HG03342 (cell line): ENCODE measurements at regions not wholly inside any gene's neighbourhood (a gene's known extent, or its start where the extent isn't known, plus 50 kb on each side); places are given as distances from the start of the nearest gene placed in this dataset.

Experiments used
- ATAC-seq: cut with Tn5 transposase; IDR thresholded peaks from one replicate; pipeline ENCODE4 v1.9.1; 2021; ENCODE audit warnings: mild to moderate bottlenecking, moderate library complexity; ENCODE audit not compliant: unreplicated experiment

DNA sequence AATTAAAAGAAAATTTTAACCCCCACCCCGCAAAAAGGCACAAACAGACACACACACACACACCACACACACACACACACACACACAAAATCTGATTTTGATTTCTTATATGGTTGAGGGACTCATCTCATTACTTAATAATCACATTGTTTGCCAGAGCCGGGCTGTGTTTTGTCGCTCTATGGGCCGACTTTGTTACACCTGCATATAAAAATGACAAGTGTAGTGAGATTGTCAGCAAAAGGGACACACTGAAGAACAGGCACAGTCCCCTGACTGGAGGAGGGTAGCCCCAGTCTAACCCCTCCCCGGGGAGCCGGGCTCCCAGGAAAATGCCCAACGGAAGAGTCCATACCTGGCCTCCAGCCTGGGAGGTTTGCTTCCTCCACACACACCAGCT, 221.6 kb downstream of the ENGASE start:
- ATAC-seq = no peak

DNA sequence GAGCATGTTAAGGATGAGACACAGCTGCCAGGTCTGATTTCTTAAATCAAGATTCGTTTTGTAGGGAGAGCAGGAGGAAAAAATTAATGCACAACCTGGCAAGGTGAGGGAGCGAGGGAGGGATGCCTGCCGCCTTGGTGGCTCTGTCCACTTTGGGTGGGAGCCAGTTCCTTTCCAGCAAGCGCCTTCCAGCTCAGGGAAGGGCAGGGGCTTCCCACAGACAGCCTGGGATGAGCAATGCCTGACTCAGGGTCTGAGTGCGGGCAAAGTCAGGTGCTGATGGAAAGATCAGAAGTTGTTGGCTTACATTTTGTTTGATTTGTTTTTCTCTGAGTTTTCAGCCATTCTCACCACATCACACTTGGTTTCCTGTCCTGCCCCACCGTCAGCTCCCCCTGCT, 220.7 kb downstream of the ENGASE start:
- no peak for ATAC-seq

DNA sequence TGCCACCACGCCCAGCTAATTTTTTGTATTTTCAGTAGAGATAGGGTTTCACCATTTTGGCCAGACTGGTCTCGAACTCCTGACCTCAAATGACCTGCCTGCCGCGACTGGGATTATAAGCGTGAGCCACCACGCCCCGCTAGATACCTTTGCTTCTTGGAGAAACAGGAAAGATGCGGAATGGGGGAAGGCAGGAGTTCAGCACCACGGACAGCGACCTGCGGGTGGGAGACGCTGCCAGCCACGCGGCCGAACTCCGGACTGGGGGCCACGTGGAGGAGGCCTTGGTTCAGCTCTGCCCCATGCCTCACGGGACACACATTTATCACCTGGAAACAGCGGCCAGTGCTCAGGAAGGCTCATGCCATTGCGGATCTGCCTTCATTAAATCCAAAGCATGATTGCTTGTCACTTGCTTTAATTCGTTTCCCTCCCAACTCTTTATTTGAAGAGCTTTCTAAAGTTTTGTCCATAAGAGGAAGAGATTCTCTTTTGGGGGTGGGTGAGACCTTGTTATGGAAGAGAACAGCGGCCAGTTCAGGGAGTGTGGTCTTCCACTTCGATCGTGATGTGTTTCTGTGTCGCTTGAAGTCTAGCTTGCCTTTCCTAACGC, 219.9 kb downstream of the ENGASE start:
- no peak for ATAC-seq

DNA sequence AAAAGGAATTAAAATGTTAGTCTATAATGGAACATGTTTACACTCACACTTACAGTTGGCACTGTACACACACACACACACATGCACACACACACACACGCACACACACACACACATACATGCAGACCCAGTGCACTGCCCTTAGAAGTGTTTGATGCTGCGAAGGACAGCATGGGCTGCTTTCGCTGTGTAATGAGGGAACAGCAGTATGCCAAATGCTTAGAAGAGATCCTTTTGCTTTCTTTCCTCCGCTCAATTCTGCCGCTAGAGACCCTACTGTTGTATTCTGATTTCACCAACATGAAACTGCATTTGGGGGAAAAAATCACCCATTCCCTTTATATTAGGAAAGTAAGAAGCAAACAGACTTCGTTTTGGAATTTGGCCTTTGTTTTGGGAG, 217.9 kb downstream of the ENGASE start:
- ATAC-seq = no peak

DNA sequence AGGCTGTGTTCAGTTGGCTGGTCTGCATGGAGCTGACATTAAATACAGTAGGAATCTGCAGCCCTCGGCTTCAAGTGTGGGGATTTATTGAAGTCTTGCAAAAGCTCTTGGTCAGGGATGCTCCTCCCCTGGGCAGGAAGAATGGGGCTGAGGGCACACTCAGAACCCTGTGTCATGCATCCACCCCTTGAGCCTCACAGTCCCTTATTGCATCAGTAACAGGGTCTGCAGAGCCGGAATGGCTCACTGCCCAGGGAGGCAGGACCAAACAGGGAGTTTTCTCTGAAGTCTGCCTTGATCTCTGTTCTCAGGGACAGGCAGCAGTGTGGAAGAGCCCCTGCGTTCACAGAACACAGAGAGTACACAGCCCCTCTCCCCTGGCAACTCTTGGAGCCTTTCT, 216.8 kb downstream of the ENGASE start:
- ATAC-seq = no peak

DNA sequence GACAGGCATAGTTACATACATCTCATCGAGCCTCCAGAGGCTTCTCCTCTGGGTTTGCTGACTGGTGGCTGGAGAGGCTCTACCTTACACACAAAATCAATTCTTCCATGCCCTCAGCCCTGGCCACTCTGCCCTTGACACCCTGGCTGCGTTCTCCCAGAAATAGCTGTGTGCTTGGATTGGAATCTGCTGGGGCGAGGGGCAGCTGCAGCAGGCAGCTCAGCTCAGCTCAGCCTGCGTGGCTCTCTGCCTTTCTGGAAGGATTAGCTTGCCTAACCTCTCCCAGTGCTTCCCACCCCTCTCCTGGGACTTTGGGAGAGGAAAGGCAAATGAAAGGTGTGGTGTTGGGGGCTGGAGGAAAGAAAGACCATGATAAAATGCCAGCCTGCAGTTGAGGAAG, 216.1 kb downstream of the ENGASE start:
- no peak for ATAC-seq

DNA sequence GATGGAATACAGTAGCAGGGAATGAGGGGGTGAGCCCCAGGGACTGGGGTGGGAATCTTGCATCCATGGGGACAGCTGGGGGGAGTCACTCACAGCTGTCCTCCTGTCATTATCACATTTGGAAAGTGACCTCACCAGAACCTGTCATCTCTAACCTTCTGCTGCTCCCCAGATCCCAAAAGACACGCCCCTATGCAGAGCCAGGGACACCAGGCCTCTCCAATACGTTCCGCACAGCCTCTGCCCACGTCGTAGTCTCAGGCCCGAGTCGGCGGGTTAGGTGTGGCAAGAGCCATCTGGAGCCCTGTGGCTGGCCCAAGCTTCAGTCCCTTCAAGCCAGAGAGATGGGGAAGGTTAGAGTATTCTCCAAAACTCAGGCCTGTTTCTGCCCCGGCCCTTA, 214.3 kb downstream of the ENGASE start:
- ATAC-seq = no peak

DNA sequence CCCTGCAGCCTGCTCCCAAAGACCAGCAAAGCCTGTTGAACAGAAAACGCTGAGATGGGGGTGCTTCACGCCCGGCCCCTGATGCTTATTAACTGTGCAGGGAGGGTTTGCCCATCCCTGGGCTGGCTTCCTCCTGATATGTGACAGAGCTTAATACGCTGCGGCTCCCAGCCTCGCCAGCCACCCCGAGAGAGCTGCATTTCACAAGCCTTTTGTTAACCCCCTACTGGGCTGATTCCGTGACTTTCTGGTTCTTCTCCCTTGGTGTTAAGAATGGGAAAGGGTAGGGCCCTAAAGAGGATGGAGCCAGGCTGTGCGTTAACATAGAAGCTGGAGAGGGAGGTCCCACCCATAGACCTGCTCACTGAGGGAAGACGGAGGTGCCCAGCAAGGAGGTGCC, 211.8 kb downstream of the ENGASE start:
- no peak for ATAC-seq

DNA sequence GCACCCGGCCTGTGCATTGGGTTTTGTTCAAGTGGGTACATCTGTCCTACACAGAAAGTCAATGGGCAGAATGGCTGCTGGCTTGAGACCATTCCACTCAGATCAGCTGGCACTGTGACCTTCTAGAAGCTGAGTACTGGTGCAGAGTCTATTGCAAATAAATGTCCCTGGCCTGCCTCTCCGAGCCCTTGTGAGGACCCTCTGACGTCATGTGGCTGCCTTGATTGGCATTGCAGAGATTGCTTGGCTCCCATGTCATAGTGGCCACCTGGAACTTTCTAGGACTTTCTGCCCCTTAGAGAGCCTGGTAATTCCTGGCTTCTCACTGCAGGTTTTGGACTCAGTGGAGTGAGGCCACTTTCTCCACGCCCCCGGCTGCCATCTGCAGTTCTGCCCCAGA, 211.3 kb downstream of the ENGASE start:
- ATAC-seq = no peak

DNA sequence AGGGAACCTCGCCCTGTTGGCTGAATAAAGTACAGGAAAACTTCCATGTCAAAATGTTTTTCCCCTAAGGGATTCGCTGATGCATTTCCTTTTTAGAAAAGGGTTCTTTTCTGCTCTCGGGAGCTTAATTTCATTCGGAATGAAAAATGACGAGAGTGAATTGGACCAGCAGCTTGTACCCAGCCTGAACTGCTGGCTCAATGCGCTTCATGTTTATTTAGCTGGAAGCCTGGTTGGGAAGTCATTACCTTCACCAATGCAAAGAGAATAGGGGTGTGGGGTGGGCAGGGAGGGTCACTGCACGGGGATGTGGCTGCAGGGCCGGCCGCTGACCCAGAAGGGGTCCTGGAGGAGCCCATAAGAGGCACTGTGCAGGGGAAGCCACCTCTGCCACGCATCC, 207.7 kb downstream of the ENGASE start:
- ATAC-seq = no peak

DNA sequence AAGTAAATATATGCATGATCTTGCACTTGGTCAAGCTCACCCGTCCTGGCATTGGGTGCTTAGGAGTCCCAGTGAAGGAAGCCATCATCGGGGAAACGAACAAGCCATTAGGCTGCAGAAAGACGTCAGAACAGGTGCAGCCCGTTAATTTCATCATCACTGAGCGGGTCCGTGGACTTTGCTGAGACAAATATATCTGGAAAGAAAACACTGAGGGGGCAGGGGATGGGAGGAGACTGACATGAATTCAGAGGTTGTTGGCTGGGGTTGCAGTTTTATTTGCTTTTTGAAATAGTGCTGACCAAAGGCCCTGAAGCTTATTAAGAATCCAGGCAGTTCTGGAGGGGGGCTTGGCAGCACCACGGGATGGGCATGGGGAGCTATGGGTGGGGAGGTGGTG, 207.2 kb downstream of the ENGASE start:
- ATAC-seq = no peak

DNA sequence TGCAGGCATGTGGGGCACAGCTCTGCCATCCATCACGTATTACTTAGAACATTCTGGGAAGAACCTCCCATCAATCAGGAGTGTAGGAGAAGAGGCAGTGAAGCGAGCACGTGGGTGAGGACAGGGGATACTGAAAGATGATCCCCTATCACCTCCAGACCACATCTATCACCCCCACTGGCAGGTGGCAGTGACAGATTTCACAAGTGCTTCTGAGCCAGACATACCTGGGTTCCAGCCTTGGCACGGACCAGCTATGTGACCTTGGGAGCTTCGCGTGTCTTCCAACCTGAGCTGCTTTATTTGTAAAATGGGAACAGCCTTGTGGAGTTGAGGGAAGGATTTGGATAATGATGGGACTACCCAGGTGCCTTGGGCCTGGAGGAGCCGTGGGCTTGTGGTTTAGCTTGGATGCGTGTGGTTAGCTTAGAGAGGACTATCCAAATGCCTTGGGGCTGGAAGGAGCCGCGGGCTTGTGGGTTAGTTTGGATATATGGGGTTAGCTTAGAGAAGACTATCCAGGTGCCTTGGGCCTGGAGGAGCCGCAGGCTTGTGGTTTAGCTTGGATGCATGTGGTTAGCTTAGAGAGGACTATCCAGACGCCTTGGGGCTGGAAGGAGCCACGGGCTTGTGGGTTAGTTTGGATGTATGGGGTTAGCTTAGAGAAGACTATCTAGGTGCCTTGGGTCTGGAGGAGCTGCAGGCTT, 206.4 kb downstream of the ENGASE start:
- ATAC-seq = no peak

DNA sequence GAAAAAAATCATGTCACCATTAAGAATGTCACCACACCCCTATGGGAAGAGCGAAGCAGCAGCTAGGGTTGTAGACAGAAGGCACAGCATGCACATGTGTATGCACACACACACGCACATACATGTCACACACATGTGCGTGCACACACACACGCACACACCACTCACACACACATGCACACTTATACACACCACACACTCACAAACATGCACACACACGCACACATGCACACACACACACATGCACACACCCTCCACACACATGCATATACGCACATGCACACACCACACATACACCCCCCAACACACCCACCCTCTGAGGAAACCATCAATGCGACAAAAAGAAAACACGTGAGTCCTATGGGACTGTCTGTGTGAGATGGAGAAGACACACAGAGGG, 205.4 kb downstream of the ENGASE start:
- ATAC-seq = no peak

DNA sequence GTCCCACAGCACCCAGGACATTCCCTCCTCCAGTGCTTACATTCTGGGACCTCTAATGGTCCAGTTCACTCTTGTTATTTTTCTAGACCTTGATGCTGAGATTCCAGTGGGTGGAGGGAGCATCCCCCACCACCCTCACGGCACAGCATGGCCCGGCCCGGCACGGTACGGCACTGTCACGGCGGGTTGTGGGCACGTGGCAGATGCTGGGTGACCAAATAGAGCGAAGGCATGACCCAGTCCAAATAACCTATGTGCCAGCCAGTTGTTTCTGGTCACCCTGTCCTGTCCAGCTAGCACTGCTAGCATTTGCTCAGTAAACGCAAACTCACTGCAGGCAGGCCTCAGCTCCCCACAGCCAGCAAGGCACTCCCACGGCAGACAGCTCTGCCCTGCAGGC, 204.7 kb downstream of the ENGASE start:
- no peak for ATAC-seq

DNA sequence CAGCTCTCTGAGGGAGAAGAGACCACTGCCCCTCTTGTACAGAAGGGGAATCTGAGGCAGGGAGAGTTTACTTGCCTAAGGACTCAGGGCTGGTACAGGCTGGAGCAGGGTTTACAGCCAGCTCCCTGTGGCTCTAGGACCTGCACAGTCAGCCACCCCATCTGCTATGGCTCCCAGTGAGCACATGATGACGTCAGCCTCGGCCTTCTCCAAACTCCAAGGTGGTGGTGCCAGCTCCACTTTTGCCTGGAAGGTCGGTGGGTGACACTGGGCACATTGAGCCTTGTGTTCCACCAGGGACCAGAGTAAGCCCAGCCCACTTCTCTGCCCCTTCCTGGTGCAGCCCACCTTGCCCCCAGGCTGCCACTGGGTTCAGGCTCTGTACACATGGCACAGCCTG, 202.2 kb downstream of the ENGASE start:
- ATAC-seq = no peak

DNA sequence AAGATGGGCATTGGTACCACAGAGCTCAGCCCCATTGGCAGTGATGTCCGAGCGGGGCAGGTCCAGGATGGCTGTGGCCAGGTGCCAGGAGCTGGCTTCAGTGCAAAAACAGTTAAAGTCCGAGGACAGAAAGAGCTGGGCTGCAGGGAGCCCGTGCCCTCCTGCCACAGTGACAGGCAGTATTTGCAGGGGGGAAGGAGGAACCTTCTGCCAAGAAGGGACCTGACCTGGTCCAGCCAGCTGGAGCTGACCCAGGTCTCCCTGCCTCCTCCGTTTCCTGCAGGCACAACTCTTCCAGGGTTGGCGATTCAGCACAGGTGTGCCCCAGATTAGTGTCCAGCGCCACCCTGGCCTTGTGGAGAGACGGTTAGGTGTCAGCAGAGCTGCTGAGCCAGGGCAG, 199.0 kb downstream of the ENGASE start:
- no peak for ATAC-seq

DNA sequence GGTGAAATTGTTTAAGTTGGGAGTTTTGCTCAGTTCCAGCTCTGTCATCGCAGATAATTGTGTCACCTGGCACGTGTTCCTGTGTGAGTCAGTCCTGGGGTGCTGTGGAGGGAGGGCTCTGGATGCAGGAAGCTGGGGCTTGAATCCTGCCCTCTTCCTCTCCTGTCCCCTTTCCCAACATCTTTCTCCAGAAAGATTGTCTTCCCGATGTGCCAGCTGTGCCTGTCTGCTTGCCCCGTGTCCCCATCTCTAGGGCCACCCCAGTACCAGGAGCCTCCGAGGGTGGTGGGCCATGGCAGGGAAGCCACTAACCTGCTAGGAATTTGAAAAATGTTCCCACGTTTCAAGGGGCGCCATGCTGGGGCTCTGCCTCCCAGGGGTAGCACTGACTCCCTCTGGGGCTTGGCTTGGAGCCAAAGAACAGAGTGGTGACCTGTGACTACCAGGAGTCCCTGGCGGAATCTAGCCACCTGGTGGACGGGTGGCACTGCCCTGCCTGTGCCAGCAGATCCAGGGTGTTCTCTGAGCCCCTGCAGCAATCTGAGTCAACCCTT, 198.1 kb downstream of the ENGASE start:
- ATAC-seq = no peak

DNA sequence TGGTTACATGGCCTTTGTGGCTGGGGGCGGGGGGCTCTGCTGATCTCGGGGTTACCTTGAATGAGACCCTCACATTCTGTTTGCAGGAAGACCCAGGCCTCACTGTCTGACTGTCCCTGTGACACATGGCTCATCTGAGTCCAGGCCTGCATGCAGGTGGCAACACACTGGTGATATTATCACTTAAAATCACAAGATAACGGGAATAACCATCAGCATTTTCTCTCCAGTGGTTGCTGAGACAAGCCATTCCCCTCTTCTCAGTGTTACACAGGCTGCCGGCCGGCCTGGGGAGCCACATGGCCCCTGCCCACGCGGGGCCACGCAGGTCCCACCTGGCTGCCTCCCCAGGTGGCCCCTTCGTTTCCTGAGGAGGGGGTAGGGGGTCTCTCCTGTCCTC, 197.6 kb downstream of the ENGASE start:
- no peak for ATAC-seq

DNA sequence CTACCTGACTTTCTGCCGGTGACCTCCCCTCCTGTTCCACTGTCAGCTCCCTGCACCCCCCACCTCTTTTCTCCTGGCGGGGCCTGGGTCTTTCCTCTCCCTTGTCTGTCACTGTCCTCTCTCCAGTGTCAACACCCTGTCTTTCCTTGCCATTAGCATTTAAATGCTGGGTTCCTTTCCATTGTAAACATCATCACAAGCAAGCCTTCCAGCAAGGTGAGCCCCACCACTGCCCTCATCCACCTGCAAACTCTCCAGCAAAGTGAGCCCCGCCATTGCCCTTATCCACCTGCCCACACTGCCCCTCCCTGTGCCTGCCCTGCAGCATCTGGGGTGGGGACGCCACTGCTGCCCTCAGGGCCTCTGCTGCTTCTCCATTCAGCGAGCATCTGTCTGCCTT, 195.0 kb downstream of the ENGASE start:
- ATAC-seq = no peak

DNA sequence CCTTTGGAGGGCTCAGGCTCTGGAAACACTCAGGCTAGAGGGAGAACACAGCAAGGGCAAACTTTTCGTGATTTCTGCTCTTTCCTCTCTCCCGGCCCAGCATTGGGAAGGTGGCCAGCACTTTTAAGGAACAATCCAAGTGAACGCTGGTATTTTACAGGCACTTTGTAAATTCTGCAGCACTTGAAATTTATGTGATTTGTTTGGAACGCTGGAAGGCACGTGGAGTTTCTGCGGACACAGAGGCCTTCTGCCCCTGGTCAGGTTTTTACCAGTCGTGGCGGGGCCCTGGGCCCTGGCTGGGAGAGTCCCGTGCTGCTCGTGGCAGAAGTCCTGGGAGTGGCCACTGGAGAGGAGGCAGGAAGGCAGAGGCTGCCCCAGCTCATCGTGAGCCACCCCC, 188.6 kb downstream of the ENGASE start:
- ATAC-seq = no peak

DNA sequence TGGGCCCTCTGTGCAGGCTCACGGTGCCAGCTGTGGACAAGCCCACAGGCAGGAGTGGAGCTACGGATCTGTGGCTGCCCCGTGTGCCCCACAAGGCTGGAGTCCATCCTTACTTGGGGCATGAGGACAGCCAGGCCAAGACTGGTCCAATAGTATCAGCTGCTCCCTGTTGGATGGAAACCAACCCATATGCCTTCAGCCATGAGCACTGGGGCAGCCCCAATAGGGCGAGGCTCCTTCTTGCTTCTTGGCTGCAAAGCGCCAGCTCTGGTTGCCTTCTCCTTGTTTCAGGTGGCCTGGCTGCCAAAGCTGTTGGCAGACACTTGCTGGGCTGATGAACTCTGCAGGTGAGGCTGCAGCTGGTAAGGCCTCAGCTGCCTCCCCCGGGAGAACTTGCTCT, 188.0 kb downstream of the ENGASE start:
- ATAC-seq = no peak

DNA sequence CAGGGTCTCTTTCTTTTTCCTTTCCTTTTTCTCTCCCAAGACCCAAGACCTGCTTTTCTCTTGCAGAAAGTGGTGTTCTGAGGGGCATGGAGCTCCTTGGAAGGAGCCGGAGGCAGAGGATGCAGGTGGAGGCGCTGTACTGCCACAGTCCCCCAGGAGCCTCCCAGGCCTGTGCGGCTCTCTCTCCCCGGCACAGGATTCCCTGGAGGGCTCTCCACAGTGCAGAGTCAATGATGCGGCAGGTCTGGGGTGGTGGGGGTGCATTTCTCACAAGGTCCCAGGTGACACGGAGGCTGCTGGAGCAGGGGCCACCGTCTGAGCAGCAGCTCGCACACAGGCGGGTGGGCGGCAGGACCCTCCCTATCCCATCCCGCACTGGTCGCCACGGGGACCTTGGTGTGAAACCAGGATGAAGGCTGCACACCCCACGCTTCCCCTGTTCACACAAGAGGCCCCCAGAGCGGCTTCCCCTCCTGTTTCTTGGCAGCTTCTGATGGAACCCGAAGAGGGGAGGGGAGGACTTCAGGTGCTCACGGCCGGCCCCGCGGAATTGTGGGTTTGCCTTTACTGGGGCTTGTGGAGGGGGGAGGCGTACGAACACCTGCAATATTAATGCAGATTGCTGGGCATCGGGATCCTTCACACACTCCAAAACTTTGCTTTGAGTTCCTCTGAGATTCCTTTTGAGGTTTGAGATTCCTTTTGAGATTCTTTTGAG, 186.9 kb downstream of the ENGASE start:
- no peak for ATAC-seq
